ENCODE measurements at regions not wholly inside any gene's neighbourhood (a gene's known extent, or its start where the extent isn't known, plus 50 kb on each side); places are given as distances from the start of the nearest gene placed in this dataset.

DNA sequence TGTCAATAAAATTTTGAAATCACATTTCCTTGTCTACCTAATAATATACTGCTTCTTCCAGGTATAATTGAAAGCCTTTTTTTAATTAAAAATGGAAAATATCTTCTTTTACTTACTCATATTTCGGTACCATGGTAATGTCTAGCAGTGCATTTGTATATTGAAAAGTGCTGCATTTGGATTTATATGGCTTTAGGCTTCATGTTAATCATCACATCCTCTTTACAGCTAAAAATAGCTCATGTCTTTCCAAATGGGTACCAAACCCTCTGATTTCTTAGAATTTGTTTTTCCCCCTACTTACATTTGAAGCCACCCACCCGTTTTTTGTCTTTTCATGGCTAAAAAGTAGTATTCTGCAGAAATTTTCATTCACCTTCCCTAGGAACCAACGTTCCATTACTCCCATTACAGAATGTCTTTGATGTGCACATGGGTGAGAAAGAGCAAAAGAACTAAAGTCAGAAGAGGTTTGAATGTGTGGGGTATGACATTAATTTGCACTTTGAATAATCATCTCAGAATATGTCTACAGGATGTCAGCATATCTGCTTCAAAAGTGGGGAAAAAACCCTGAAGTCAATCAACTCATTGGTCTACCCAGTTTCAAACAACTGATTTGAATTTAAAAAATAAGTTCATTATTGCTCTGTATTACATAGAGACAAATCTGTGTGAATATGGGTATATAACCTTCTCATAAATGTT, 935.9 kb downstream of the GATA3 start:
- no peak overlapping the region for H3K4me3 ChIP-seq (ENCODE audit: low read depth, low read length)
- no peaks in the 10 kb centered on the region for H3K36me3 ChIP-seq (ENCODE audit: control insufficient read depth in 1 of 2, insufficient read depth in 2 of 2, low read length in 2 of 2)
- no peak overlapping the region for H4K91ac ChIP-seq (ENCODE audit: low read depth, low read length)
- no peaks in the 10 kb centered on the region for H3K4me1 ChIP-seq (ENCODE audit: control insufficient read depth in 1 of 2, insufficient read depth in 2 of 2, low read length in 2 of 2)
- no peak overlapping the region for H3K27ac ChIP-seq (ENCODE audit: low read depth, low read length)
- DNase-seq: no peak
- H3K4ac ChIP-seq (ENCODE audit: low read depth, low read length): no peak overlapping the region
- no peak overlapping the region for H2AK5ac ChIP-seq (ENCODE audit: low read length)
- no peak overlapping the region for H3K9ac ChIP-seq (ENCODE audit: low read length)
- no peak overlapping the region for H3K14ac ChIP-seq (ENCODE audit: low read length)
- H4K8ac ChIP-seq (ENCODE audit: low read depth, low read length): no peak overlapping the region
- no peaks in the 10 kb centered on the region for H3K79me1 ChIP-seq (ENCODE audit: low read length)
- H2BK12ac ChIP-seq (ENCODE audit: low read length): no peak overlapping the region
- H2AFZ ChIP-seq (ENCODE audit: insufficient read depth, low read length, poor library complexity): no peak overlapping the region
- no peak overlapping the region for H3K23ac ChIP-seq (ENCODE audit: low read length)
- H3K79me2 ChIP-seq (ENCODE audit: control insufficient read depth, insufficient read depth, low read length, poor library complexity): no peaks in the 10 kb centered on the region
- H3K18ac ChIP-seq (ENCODE audit: low read length): no peak overlapping the region
- no peaks in the 10 kb centered on the region for H3K27me3 ChIP-seq (ENCODE audit: insufficient read depth, low read length)
- no peak overlapping the region for H3K4me2 ChIP-seq (ENCODE audit: low read length)
- WGBS (ENCODE audit: extremely low coverage, insufficient coverage, insufficient read length): no CpG with 5 or more reads among the region's 3 CpGs
- no peak overlapping the region for H4K12ac ChIP-seq (ENCODE audit: low read depth, low read length)
- no peaks in the 10 kb centered on the region for H3K9me3 ChIP-seq (ENCODE audit: insufficient read depth, low read depth, low read length)
- H2BK5ac ChIP-seq (ENCODE audit: low read depth, low read length, poor library complexity): no peak overlapping the region
- no peak overlapping the region for H2BK120ac ChIP-seq (ENCODE audit: insufficient read depth, low read length, poor library complexity)

DNA sequence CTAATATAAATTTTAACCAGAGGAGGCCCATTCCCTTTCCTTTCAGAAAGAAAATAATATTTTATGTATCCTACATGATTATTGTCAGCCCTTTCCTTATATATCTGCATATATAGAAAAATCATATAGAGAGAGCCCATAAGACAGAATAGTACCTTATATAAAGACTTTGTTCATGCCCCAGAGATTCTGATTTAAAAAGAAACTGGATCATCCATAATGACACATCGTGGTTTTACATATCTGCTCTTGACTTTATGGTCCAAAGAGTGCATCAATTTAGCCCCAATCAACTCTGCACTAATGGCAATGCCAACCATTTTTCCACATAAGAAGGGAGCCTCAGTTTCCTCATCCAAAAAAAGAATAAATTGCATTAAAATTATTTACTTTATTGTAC, 937.5 kb downstream of the GATA3 start:
- H2BK120ac ChIP-seq (ENCODE audit: insufficient read depth, low read length, poor library complexity): no peak overlapping the region
- H3K4ac ChIP-seq (ENCODE audit: low read depth, low read length): no peak overlapping the region
- H3K79me1 ChIP-seq (ENCODE audit: low read length): no peaks in the 10 kb centered on the region
- no peak overlapping the region for H3K18ac ChIP-seq (ENCODE audit: low read length)
- H2AFZ ChIP-seq (ENCODE audit: insufficient read depth, low read length, poor library complexity): no peak overlapping the region
- H3K79me2 ChIP-seq (ENCODE audit: control insufficient read depth, insufficient read depth, low read length, poor library complexity): no peaks in the 10 kb centered on the region
- H4K91ac ChIP-seq (ENCODE audit: low read depth, low read length): no peak overlapping the region
- H3K36me3 ChIP-seq (ENCODE audit: control insufficient read depth in 1 of 2, insufficient read depth in 2 of 2, low read length in 2 of 2): no peaks in the 10 kb centered on the region
- no peak overlapping the region for H2BK5ac ChIP-seq (ENCODE audit: low read depth, low read length, poor library complexity)
- no peak overlapping the region for H4K8ac ChIP-seq (ENCODE audit: low read depth, low read length)
- no peak overlapping the region for H2AK5ac ChIP-seq (ENCODE audit: low read length)
- H3K4me1 ChIP-seq (ENCODE audit: control insufficient read depth in 1 of 2, insufficient read depth in 2 of 2, low read length in 2 of 2): no peaks in the 10 kb centered on the region
- no peak overlapping the region for H3K4me3 ChIP-seq (ENCODE audit: low read depth, low read length)
- no peak overlapping the region for H4K12ac ChIP-seq (ENCODE audit: low read depth, low read length)
- H3K4me2 ChIP-seq (ENCODE audit: low read length): no peak overlapping the region
- H3K9me3 ChIP-seq (ENCODE audit: insufficient read depth, low read depth, low read length): no peaks in the 10 kb centered on the region
- H3K27me3 ChIP-seq (ENCODE audit: insufficient read depth, low read length): no peaks in the 10 kb centered on the region
- H3K27ac ChIP-seq (ENCODE audit: low read depth, low read length): no peak overlapping the region
- DNase-seq: no peak
- WGBS (ENCODE audit: extremely low coverage, insufficient coverage, insufficient read length): no CpG with 5 or more reads among the region's 1 CpG
- no peak overlapping the region for H2BK12ac ChIP-seq (ENCODE audit: low read length)
- H3K23ac ChIP-seq (ENCODE audit: low read length): no peak overlapping the region
- H3K14ac ChIP-seq (ENCODE audit: low read length): no peak overlapping the region
- no peak overlapping the region for H3K9ac ChIP-seq (ENCODE audit: low read length)

DNA sequence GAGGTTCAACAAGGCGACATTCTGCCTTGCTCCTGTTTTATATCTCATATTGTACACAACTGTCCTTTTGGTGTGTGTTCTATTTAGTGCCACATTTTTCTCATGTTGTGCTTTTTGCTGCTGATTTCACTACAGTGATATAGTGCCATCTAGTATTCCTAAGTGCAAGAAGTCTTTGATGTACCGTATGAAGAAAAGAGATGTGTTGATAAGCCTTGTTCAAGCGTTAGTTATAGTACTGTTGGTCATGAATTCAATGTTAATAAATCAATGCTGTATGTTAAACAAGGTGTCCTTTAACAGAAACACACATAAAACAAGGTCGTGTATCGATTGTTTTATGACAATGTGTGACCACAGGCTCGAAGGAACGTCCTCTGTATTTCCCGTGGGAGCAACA, 939.4 kb downstream of the GATA3 start:
- Histone ChIP-seq H3K14ac (ENCODE audit: low read length) (no peak overlapping the region), H3K23ac (ENCODE audit: low read length) (no peak overlapping the region), H3K4ac (ENCODE audit: low read depth, low read length) (no peak overlapping the region), H3K4me1 (ENCODE audit: control insufficient read depth in 1 of 2, insufficient read depth in 2 of 2, low read length in 2 of 2) (no peaks in the 10 kb centered on the region), H2AFZ (ENCODE audit: insufficient read depth, low read length, poor library complexity) (no peak overlapping the region), H3K18ac (ENCODE audit: low read length) (no peak overlapping the region), H3K36me3 (ENCODE audit: control insufficient read depth in 1 of 2, insufficient read depth in 2 of 2, low read length in 2 of 2) (no peaks in the 10 kb centered on the region), H4K12ac (ENCODE audit: low read depth, low read length) (no peak overlapping the region), H2BK12ac (ENCODE audit: low read length) (no peak overlapping the region), H4K8ac (ENCODE audit: low read depth, low read length) (no peak overlapping the region), H3K27me3 (ENCODE audit: insufficient read depth, low read length) (no peaks in the 10 kb centered on the region), H2BK120ac (ENCODE audit: insufficient read depth, low read length, poor library complexity) (no peak overlapping the region), H3K9me3 (ENCODE audit: insufficient read depth, low read depth, low read length) (no peaks in the 10 kb centered on the region), H2AK5ac (ENCODE audit: low read length) (no peak overlapping the region), H3K79me2 (ENCODE audit: control insufficient read depth, insufficient read depth, low read length, poor library complexity) (no peaks in the 10 kb centered on the region), H3K4me3 (ENCODE audit: low read depth, low read length) (no peak overlapping the region), H3K27ac (ENCODE audit: low read depth, low read length) (no peak overlapping the region), H4K91ac (ENCODE audit: low read depth, low read length) (no peak overlapping the region), H2BK5ac (ENCODE audit: low read depth, low read length, poor library complexity) (no peak overlapping the region), H3K79me1 (ENCODE audit: low read length) (no peaks in the 10 kb centered on the region), H3K4me2 (ENCODE audit: low read length) (no peak overlapping the region), H3K9ac (ENCODE audit: low read length) (no peak overlapping the region)
- no CpG with 5 or more reads among the region's 8 CpGs for WGBS (ENCODE audit: extremely low coverage, insufficient coverage, insufficient read length)
- no peak for DNase-seq

DNA sequence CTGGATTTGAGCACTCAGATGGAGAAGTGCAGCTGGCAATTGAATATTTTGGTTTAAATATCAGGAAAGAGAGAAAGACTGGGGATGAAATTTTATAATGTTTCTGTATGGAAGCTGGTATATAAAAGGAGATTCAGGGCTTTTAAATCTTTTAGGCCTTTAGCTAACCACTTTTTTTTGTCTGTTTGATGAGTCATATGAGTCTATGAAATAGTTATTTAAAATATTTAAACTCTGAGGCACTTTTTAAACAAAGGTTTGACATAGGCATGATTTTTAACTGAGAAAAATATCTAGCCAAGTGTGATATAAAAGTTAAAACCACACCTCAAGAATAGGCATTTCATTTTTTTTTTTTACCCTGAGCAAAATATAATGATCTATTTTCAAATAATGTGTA, 944.3 kb downstream of the GATA3 start:
- Histone ChIP-seq H2AK5ac (ENCODE audit: low read length) (no peak overlapping the region), H3K23ac (ENCODE audit: low read length) (no peak overlapping the region), H2BK120ac (ENCODE audit: insufficient read depth, low read length, poor library complexity) (no peak overlapping the region), H3K4me3 (ENCODE audit: low read depth, low read length) (no peak overlapping the region), H4K12ac (ENCODE audit: low read depth, low read length) (no peak overlapping the region), H3K27me3 (ENCODE audit: insufficient read depth, low read length) (no peaks in the 10 kb centered on the region), H2BK5ac (ENCODE audit: low read depth, low read length, poor library complexity) (no peak overlapping the region), H2AFZ (ENCODE audit: insufficient read depth, low read length, poor library complexity) (no peak overlapping the region), H3K14ac (ENCODE audit: low read length) (no peak overlapping the region), H3K36me3 (ENCODE audit: control insufficient read depth in 1 of 2, insufficient read depth in 2 of 2, low read length in 2 of 2) (no peaks in the 10 kb centered on the region), H4K8ac (ENCODE audit: low read depth, low read length) (no peak overlapping the region), H3K4me1 (ENCODE audit: control insufficient read depth in 1 of 2, insufficient read depth in 2 of 2, low read length in 2 of 2) (no peaks in the 10 kb centered on the region), H3K9me3 (ENCODE audit: insufficient read depth, low read depth, low read length) (no peaks in the 10 kb centered on the region), H3K79me2 (ENCODE audit: control insufficient read depth, insufficient read depth, low read length, poor library complexity) (no peaks in the 10 kb centered on the region), H4K91ac (ENCODE audit: low read depth, low read length) (no peak overlapping the region), H3K18ac (ENCODE audit: low read length) (no peak overlapping the region), H3K4me2 (ENCODE audit: low read length) (no peak overlapping the region), H2BK12ac (ENCODE audit: low read length) (no peak overlapping the region), H3K4ac (ENCODE audit: low read depth, low read length) (no peak overlapping the region), H3K9ac (ENCODE audit: low read length) (no peak overlapping the region), H3K79me1 (ENCODE audit: low read length) (no peaks in the 10 kb centered on the region), H3K27ac (ENCODE audit: low read depth, low read length) (no peak overlapping the region)
- peak in 1 of 2 donors; percentile 51 for DNase-seq
